HL-60/S4 treated with phorbol 12-myristate 13-acetate at 8.2 ng/mL for 4 days and 3 days (cell line): ENCODE measurements at regions not wholly inside any gene's neighbourhood (a gene's known extent, or its start where the extent isn't known, plus 50 kb on each side); places are given as distances from the start of the nearest gene placed in this dataset.
"Not testable (repeated sequence)": the region's sequence is repeated elsewhere in the genome, so short reads cannot be mapped to it uniquely, and the experiment has no call there.

Experiments used
- in situ Hi-C: fragments of 300-500 bp; cut with MboI; formaldehyde crosslinking; loops from 2 replicates; pipeline ENCODE4 v1.15.0; 2022; ENCODE audit warnings: low sequenced_read_pairs

DNA sequence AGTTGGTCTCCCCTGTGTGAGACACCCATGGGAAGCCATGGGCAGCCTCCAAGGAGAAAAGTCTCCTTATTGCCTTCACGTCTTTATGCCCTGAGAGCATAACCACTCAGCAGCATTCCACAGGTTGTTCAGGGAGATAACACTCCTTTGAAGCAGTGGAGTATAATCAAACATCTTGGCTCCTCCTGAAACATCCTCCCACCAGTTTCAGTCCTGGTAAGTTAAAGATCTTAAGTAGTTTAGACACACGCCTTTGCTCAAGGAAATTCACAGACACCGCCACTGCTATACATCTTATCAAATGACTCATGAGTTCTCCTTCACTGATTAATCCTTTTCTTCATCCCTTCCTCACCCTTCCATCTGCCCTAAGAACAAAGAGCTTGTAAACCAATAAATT, 446.5 kb upstream of the RASGRP1 start:
- in situ Hi-C loops: not testable (repeated sequence)

DNA sequence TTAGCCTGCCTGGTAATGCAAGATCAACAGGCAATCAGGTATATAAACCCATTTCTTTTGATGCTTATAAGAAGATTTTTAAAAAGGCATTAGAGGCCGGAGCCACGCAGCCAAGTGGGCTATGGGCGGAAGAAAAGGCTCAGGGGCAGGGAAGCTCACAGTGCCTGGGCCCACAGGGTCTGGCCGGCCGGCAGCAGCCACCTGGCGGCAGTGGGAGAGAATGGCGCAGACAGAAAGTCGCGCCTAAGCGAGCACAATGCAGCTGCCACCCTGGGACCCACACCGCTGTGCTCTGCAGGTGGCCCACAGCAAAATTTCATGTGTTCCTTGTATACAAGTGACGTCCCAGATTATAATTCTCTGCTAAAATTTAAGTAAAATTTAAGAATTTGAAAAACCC, 448.6 kb upstream of the RASGRP1 start:
- in situ Hi-C loops: no loop called here

DNA sequence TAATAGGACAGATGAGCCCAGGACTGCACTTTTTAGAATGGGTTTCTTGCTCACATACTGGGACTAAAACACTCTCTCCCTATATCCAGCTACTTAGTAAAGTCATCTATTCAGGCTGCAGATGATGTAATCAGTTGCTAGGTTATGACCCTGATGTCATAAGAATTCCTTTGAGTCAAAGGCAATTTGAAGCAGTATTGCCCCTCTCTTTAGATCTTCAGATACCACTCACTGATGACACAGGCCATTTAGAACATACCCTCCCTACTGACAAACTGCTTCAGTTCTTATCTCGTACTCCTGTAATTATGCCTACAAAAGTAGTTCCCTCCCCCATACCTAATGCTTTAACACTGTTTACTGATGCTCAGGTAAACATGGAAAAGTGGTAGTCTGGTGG, 450.1 kb upstream of the RASGRP1 start:
- in situ Hi-C loops: no loop called here

DNA sequence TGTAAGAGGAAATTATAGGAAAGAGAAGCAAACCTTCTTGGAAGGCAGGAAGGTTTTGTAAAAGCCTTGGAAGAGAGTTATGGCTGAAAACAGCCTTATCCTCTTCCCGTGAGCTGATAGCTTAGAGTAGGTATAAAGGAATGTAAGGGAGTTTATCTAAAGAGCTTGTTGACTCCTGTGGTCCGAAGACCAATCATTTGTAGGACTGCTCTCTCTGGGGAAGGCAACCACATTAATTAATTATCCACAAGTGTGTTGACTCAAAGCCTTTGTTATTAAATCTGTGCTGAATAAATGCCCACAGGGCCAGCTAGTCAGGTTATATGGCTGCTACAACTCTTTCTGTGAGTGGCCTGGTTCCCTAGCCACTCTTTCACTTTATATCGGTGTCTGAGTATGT, 452.1 kb upstream of the RASGRP1 start:
- in situ Hi-C loops: no loop called here

DNA sequence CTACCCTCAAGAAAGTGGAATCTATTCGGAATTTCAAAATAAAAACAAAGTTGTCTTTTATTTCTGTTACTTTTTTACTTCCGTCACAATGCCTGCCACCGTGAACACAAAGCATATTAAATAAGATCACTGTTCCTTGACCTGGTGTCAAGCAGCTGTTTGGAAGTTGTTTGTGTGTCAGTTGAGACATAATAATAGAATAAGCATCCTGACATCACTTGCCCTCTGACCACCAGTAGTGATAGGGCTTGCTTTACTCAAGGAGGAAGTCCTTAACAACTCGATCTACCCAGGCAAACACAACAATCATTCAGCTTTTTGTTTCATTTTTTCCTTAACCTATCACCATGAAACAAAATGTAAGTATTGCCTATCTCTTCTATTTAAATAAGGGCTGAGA, 454.4 kb upstream of the RASGRP1 start:
- in situ Hi-C loops: no loop called here

DNA sequence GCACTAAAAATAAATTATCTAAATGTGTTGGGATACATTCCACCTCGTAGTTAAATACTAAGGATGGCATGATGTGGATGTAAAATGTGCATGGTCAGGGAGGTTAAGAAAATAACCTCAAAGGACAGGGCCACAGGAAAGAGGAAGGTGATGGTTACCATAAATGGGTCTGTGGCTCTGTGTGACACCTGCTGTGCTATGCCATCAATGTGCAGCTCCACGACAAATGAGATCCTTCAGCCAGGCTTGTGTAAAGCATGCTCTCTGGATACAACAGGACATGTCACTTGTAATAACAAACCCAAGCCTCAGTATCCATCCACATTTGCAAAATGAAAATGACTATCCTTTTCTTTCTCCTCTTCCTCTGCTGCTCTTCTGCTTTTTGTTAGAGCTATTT, 456.7 kb upstream of the RASGRP1 start:
- in situ Hi-C loops: no loop called here

DNA sequence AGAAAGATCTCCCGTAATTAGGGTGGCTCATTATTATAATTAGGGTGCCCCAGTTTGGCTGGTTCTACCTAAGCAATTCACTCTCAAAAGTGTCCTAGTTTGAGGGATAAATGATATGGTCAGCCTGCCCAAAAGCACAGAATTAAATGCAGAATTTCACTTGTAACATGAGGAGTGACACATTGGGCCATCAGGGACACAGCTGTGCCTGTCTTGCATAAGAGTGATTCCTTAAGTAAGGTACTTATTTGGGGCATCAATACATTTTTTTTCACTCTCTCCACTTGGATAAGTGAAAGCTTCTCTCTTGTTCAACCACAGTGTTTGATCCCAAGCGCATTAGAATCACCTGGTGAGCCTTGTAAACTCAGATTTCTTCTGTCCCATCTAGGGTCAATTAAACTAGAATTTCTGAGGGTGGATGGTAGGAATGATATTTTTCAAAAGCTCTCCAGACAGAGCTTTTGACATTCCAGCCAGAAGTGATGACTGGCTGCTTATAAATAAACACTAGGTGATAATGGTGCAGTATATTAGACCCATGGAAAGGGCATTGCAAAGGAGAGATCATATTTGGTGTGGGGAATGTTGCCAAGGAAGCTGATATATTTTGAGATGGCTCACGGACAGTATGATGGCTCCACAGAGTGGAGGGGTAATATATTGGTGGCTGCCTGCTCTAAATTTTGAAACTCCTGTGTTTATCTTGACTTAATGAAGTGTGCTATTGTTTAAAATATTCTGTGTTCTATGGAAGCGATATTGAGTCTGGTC, 458.1 kb upstream of the RASGRP1 start:
- in situ Hi-C loops: no loop called here

DNA sequence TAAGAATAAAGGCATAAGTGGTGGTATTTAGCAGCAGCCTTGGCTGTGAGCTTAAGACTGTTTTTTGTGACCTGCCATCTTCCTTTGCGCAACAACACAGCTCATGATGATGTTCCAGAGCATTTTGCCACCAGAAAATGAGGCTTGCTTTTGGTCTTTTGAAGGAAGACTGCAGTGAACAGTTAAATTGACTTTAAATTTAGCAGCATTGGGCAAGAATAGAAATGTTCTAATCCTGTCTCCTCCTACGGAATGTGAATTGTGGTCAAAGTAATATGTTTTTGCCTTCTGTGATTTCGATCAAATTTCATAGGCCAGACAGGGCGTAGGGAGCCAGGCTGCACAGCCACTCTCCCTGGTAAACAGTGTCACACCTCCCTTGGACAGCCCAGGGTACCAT, 460.7 kb upstream of the RASGRP1 start:
- in situ Hi-C loops: no loop called here

DNA sequence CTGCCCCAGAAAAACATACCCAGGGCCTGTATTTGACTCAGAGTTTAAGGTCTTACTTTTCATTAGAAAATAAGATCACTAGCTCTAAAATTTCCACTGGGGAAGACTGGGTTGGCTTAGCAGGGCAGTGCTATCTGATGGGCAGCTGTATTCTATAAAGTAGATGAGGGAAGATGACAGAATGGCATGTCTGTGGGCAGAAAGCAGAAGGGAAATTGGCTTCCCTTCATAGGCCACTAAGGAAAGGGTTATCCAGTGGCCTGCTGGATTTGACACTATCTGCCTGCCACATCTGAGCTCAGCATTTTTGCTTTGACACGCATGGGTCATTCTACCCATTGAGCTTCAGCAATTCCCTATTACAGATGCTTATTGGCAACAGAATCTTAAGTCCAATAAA, 461.3 kb upstream of the RASGRP1 start:
- in situ Hi-C loops: no loop called here

DNA sequence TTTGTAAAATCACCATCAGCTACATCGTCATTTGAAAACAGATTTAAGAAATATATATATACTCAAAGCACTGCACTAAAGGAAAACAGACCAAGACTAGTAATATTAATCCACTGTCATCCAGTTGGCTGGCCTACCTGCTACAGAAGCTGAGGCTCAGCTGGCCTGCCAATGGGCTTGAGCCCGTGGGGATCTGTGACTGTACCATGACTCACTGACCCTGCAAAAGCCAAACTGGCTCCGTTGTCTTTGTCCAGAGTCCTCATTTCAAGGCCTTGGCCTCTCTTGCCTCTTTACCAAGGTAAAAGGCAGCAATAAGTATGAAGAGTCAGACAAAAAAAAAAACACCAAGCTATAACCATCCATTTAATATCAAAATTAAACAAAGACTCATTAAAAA, 463.5 kb upstream of the RASGRP1 start:
- in situ Hi-C loops: no loop called here

DNA sequence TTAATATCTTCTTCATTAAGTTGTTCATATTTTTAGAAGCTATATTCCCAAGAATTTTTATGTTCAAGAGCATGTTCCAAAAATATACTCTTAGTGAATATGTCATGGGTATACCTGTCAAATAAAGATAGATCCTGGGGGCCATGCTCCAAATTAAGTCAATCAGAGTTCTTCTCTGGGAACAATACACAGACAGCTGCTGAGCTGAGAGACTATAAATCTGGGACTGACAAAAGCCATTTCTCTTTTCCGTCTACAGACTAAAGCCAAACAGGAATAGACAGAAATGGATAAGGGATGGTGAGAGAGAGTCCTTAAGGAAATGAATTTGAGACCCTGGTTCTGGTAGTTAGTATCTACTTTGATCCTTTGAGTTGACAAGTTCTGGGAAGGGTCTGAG, 465.1 kb upstream of the RASGRP1 start:
- in situ Hi-C loops: no loop called here

DNA sequence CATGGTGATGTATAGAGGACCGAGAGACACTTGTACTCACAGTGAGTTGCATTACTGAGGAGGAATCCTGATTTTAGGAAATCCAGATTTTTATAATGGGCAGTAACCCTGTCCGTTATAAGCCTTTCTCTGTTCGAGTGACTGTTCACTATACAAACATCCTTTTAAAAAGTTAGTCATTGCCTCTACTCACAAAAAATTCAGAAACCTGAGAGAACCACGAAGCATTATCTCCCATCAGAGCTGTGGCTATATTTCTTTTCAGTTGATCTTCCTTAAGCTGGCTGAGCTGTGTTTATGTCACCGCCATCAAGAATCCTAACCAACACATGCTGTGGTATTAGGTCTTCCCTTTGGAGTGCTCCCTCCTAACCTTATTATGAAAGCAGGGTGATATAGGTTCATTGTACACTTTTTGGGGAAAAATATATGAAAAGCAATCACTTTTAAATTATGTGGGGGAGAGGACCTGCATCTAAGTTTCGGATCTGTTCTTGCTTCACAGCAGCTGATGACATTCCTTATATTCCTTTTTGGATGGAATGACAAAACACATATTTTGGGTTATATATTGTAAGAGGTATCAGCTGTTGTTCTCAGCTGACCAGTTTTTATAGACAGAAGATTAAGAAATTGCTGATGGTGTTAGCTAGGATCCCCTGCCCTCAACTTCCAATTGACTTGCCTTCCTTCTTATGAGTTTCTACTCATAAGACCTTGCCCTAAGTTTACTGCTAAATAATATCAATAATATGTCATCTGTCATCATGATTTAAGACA, 465.9 kb upstream of the RASGRP1 start:
- in situ Hi-C loops: no loop called here

DNA sequence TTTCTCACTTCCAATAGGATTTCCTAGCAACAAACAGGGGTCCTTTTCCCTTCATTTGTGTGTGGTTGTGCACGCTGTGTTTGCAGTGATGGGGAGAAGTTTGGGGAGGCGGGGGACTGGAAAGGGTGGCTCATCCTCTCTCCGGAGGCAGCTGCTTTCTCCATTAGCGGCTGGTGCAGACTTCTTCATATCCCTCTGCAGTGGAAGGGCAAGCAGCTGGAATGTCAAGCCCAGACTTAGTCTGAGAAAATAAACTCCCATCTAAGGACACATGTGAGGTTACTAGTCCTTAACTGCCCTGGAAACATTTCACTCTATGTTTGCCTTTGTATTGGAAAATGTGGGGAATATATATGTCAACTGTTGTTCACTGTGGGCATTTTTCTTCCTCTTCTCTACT, 467.0 kb upstream of the RASGRP1 start:
- in situ Hi-C loops: no loop called here

DNA sequence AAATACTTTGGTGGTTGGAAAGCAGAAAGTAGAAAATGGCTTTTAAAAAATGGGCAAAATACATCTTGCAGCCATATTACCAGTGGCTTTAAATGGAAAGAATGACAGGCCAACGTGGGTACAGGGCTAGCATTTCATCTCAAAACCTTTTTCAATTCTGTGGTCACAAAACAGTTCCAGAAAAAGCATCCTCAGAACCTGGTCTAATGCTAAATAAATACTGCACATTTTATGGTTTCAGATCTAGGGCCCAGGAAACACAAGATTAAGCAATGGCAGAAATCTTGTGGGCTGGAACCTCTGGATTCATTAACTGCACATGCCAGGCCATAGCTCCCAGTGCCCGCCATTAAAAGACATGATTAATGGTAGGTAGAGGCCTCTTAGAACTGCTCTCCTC, 470.2 kb upstream of the RASGRP1 start:
- in situ Hi-C loops: no loop called here

DNA sequence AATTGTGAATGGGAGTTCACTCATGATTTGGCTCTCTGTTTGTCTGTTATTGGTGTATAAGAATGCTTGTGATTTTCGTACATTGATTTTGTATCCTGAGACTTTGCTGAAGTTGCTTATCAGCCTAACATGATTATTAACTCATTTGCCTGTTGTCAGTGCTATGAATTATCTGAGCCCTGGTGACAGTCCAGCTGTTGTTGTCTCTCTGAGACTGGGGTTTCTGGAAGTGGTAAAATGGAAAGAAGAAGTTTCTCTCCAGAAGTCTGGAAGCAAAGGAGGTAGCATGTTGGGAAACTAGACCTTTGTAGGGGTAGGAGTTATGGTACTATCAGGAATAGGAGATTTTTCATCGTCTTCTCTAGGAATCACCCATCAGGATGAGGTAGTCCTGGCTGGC, 473.0 kb upstream of the RASGRP1 start:
- in situ Hi-C loops: not testable (repeated sequence)

DNA sequence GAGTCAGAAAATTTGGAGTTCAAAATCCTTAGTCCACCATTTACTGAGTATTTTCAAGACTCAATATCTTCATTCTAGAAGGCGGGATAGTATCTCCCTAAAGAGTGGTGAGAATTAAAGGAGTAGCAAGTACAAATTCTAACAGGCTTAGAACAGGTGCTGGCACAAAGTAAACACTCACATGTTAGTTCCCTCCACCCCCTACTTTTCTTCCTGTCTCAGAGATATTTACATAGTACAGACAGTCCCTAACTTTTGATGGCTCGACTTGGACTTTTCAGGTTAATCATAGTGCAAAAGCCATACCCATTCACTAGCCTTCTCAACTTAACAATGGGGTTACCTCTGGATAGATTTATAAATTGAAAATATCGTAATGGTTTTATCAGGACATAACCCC, 476.2 kb upstream of the RASGRP1 start:
- in situ Hi-C loops: no loop called here

DNA sequence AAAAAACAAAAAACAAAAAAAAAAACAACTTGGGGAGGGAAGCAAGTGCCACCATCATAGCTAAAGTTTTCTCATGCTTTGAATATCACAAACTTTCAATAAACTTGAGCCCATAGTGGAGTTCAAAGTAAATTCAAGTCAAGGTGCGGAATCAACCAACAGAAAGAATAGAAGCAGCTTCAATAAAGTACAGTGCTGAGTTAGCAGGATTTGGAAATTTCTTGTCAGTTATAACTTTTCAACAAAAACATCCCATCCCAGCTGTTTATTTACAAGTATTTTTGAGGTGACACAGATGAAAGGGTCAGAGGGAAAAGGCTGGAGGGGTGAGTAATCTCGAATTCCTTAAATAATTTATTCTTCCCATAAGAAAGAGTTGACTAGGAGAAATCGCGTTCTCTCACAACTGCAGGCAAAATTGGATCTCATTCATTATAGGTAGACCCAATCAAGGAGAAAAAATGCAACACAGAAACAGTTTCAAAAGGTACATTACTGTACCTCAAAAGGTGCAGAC, 477.4 kb upstream of the RASGRP1 start:
- in situ Hi-C loops: no loop called here

DNA sequence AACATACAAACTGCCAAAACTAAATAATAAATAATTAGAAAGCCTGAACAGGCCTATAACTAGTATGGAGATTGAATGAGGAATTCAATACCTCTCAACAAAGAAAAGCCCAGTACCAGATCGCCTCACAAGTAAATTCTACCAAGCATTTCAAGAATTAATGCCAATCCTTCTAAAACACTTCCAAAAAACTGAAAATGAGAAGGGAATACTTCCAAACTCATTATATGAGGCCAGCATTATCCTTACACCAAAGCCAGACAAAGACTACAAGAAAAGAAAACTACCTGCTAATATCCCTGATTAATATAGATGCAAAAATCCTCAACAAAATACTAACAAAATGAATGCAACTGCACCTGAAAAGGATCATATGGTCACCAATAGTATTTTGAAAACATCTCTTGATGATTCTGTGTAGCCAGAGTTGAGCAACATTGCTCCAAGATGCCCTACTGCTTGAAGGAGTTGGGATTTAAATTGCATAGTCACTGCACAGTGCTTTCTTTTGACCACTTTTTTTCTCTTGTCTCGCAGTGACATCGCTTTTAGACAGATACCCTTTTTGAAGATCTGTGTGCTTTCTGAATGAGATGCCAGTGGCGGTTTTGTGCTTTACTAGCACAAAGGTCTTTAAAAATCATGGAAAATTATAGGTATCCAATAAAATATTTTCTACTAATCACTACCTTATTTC, 487.2 kb upstream of the RASGRP1 start:
- in situ Hi-C loops: no loop called here

DNA sequence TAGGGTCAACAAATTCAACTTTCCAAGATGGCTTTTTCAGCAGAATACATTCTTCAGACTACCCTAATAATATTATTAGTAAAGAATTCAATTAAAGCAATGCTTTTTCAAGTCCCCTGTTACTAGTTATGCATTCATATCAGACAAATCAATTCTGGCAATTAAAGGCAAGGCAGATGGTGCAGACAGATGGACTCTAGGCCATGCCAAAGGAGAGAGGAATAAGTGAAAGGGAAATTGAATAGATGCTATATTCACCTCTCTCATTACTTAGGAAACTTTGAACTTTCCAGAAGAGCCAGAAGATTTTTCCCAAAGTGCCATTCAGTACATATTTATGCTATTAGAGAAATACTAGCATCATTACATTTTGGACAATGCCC, 487.7 kb upstream of the RASGRP1 start:
- in situ Hi-C loops: no loop called here

DNA sequence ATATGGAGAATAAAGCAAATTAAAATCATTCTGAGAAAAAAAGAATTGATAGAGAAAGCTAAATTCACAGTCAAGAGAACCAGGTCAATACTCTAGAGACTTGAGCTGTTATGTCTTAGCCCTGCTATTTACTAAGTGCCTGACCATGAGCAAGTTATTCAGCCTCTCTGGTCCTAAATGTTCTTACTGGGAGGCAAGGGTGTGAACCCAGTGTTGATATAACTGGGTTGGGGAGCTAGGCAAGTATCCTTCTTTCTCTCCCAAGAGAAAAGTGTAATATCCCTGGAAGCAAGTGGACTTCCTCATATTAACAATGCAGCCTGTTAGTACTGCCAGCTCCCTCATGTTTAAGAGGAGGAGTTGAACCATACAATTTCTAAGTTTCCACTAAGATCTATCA, 488.9 kb upstream of the RASGRP1 start:
- in situ Hi-C loops: no loop called here

DNA sequence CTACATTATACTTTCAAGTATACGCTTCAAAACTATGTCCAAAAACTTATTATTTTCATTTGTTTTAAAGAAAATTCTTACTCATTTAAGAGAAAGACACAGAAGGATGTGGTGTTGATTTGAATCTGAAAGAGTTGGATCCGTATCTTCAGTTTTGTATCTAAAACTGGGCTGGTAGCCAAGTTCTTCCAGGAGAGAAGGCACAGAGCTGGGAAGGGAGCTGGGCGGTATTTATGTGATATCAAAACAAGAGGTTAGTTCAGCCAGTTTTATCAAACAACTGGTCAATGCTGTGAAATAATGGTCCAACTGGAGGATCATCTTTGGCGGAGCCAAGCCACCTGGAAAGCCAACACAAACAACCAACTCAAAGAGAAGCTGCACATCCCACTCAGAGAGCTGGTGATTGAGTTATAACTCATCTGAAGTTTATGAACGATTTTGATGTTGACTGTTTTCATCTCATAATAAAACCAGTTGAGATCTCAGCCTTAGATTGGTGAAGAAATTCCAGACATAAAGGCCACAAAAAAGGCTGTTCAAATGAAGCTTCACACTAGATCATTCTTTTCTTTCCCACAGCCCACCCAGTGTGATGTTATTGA, 489.6 kb upstream of the RASGRP1 start:
- in situ Hi-C loops: no loop called here
